ENCODE measurements at regions not wholly inside any gene's neighbourhood (a gene's known extent, or its start where the extent isn't known, plus 50 kb on each side); places are given as distances from the start of the nearest gene placed in this dataset.
"Not testable (repeated sequence)": the region's sequence is repeated elsewhere in the genome, so short reads cannot be mapped to it uniquely, and the experiment has no call there.

DNA sequence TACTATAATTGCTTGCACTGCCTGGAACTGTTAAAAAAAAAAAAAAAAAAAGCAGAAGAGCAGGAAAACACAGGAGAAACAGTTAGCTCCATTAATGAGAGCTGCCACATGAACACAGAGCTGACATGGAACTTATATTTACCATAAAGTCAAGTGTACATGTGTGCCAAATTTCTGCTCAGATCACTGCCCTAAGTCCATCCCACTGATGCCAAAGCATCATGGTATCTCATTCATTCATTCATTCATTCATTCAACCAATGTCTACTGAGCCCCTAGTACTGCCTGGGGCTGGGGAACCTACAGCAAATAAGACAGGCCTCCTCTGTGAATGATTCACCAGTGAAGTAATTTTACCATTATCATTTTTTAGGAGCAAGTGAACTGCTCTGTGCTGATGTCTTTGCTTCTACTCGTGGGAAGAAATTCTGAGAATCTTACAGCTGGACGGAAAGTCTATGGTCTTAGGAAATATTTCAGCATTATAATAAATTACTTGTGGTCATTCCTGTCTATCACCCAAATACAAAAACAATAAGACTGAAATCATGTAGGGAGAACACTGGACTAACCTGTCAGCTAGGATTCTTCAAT is 58.8 kb upstream of the ABLIM1 start:
- peak overlapping the region in 3 of 4 donors; percentile 62 to 72 (median 64) for H3K27ac ChIP-seq
- H3K9me3 ChIP-seq = no peaks in the 10 kb centered on the region
- H3K4me3 ChIP-seq = no peak overlapping the region
- H3K36me3 ChIP-seq = no peaks in the 10 kb centered on the region
- no peak for TF ChIP-seq POLR2A (IDR thresholded peaks at IDR 0.05)
- TF ChIP-seq, protein P1, sequence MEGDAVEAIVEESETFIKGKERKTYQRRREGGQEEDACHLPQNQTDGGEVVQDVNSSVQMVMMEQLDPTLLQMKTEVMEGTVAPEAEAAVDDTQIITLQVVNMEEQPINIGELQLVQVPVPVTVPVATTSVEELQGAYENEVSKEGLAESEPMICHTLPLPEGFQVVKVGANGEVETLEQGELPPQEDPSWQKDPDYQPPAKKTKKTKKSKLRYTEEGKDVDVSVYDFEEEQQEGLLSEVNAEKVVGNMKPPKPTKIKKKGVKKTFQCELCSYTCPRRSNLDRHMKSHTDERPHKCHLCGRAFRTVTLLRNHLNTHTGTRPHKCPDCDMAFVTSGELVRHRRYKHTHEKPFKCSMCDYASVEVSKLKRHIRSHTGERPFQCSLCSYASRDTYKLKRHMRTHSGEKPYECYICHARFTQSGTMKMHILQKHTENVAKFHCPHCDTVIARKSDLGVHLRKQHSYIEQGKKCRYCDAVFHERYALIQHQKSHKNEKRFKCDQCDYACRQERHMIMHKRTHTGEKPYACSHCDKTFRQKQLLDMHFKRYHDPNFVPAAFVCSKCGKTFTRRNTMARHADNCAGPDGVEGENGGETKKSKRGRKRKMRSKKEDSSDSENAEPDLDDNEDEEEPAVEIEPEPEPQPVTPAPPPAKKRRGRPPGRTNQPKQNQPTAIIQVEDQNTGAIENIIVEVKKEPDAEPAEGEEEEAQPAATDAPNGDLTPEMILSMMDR (IDR thresholded peaks at IDR 0.05 in 4 of 5, conservative IDR thresholded peaks at IDR 0.05 in 1 of 5) = no peak
- peaks cover 29 to 59% of the 10 kb centered on the region in 2 donors for H3K4me1 ChIP-seq
- DNase-seq (no peak), ATAC-seq (no peak)
- H3K27me3 ChIP-seq = no peaks in the 10 kb centered on the region
- intact Hi-C loops (cut with DNase I; ENCODE audit: low total_unique reads) = loop anchor here (5.0 kb wide), 1 partner anchor 50 kb away; no protein-coding TSS in a partner anchor
- in situ Hi-C loops (cut with MboI; ENCODE audit: low sequenced_read_pairs in 4 of 4) = no loop called here

DNA sequence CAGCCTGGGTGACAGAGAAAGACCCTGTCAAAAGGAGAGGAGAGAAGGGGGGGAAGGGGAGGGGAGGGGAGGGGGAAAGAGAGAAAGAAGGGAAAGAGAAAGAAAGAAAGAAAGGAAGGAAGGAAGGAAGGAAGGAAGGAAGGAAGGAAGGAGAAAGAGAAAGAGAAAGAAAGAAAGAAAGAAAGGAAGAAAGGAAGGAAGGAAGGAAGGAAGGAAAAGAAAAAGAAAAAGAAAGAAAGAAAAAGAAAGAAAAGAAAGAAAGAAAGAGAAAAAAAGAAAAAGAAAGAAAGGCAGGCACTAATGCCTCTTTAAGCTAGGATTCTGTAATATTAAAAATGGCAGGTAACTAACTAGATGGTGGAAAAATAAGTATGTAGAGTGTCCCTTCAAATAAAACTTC is 59.8 kb upstream of the ABLIM1 start:
- H3K27me3 ChIP-seq; ATAC-seq; H3K4me3 ChIP-seq; DNase-seq; H3K9me3 ChIP-seq; H3K36me3 ChIP-seq; in situ Hi-C loops (cut with MboI; ENCODE audit: low sequenced_read_pairs in 4 of 4): not testable (repeated sequence)
- intact Hi-C loops (cut with DNase I; ENCODE audit: low total_unique reads) = loop anchor here (5.0 kb wide), 1 partner anchor 49 kb away; no protein-coding TSS in a partner anchor
- peak overlapping the region in 3 of 4 donors; percentile 38 to 72 (median 62) for H3K27ac ChIP-seq
- H3K4me1 ChIP-seq = peaks cover 29 to 54% of the 10 kb centered on the region in 2 donors

DNA sequence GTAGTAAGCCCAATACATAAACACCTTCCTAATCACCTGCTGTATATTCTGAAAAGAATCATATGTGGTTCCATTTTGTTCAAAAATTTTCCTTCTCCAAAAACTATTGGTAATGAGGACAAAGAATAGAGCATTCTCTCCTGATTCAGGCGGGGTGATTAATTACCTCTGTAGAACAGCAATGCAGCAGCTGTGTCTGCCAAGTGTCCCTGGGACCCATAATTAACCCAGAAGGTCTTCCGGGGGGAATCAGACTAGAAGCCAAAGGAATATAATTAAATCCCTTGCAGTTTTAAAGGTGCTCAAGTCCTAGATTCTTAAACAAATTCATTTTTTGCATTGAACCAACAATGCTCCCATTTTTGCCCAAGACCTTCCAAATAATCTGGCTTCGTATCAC is 60.3 kb upstream of the ABLIM1 start:
- Histone ChIP-seq H3K27ac (peak overlapping the region in 3 of 4 donors; percentile 16 to 62 (median 38)), H3K9me3 (no peaks in the 10 kb centered on the region), H3K27me3 (no peaks in the 10 kb centered on the region), H3K4me1 (peaks cover 29 to 49% of the 10 kb centered on the region in 2 donors), H3K36me3 (no peaks in the 10 kb centered on the region), H3K4me3 (no peak overlapping the region)
- no peak for ATAC-seq
- in situ Hi-C loops (cut with MboI; ENCODE audit: low sequenced_read_pairs in 4 of 4) (no loop called here), intact Hi-C loops (cut with DNase I; ENCODE audit: low total_unique reads) (loop anchor here (5.0 kb wide), 1 partner anchor 49 kb away; no protein-coding TSS in a partner anchor)
- no peak for DNase-seq
- no peak for TF ChIP-seq POLR2A (IDR thresholded peaks at IDR 0.05)
- TF ChIP-seq, protein P1 (IDR thresholded peaks at IDR 0.05 in 4 of 5, conservative IDR thresholded peaks at IDR 0.05 in 1 of 5) = no peak

DNA sequence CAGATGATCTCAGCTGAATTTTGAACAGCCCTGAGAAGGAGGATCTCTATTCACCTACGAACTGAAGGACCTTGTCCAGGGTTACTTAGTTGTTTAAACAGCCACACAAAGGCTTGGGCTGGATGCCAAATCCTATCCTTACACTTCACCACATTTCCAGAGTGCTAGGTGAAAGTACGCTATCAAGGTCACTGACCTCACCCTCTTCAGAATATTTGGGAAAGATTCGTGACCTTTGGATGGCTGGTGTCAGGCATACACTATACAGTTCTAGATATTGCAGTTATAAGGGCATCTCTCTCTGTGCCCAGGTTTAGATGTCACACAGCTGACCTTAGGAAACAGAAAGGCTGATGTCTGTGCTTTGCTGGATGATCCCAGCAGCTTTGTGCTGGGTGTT is 61.2 kb upstream of the ABLIM1 start:
- H3K4me3 ChIP-seq = no peak overlapping the region
- no peak for TF ChIP-seq POLR2A (IDR thresholded peaks at IDR 0.05)
- TF ChIP-seq, protein P1 (IDR thresholded peaks at IDR 0.05 in 4 of 5, conservative IDR thresholded peaks at IDR 0.05 in 1 of 5) = no peak
- intact Hi-C loops (cut with DNase I; ENCODE audit: low total_unique reads) (loop anchor here (5.0 kb wide), 1 partner anchor 48 kb away; no protein-coding TSS in a partner anchor), in situ Hi-C loops (cut with MboI; ENCODE audit: low sequenced_read_pairs in 4 of 4) (no loop called here)
- H3K9me3 ChIP-seq = no peaks in the 10 kb centered on the region
- H3K27me3 ChIP-seq = no peaks in the 10 kb centered on the region
- ATAC-seq = no peak
- no peak for DNase-seq
- H3K4me1 ChIP-seq = peaks cover 29 to 40% of the 10 kb centered on the region in 2 donors
- H3K36me3 ChIP-seq = no peaks in the 10 kb centered on the region
- H3K27ac ChIP-seq = peak overlapping the region in 3 of 4 donors; percentile 38 to 62 (median 57)

DNA sequence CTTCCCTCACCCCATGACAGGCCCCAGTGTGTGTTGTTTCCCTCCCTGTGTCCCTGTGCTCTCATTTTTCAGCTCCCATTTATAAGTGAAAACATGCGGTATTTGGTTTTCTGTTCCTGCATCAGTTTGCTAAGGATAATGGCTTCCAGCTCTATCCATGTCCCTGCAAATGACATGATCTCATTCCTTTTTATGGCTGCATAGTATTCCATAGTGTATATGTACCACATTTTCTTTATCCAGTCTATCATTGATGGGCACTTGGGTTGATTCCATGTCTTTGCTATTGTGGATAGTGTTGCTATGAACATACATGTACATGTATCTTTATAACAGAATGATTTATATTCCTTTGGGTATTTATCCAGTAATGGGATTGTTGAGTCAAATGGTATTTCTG is 61.9 kb upstream of the ABLIM1 start:
- peaks cover 23 to 33% of the 10 kb centered on the region in 2 donors for H3K4me1 ChIP-seq
- H3K36me3 ChIP-seq; in situ Hi-C loops (cut with MboI; ENCODE audit: low sequenced_read_pairs in 4 of 4); DNase-seq; ATAC-seq; H3K9me3 ChIP-seq; H3K27me3 ChIP-seq; H3K4me3 ChIP-seq: not testable (repeated sequence)
- intact Hi-C loops (cut with DNase I; ENCODE audit: low total_unique reads) = loop anchor here (5.0 kb wide), 1 partner anchor 107 kb away; no protein-coding TSS in a partner anchor
- peak overlapping the region in 3 of 4 donors; percentile 38 to 62 (median 57) for H3K27ac ChIP-seq
